ENCODE measurements at regions not wholly inside any gene's neighbourhood (a gene's known extent, or its start where the extent isn't known, plus 50 kb on each side); places are given as distances from the start of the nearest gene placed in this dataset.

- in situ Hi-C loops (cut with HindIII; ENCODE audit: low pct_unique_long_range_greater_than_20kb, low sequenced_read_pairs), result no loop called here
- no peaks in the 10 kb centered on the region for H3K4me1 ChIP-seq (ENCODE audit: control insufficient read depth, insufficient read depth, low read length)
Measured at GRCh38 chr1:43108080-43108479, 64.0 kb downstream of the EBNA1BP2 start.

GRCh38 chr1:43107664-43108063 is 64.4 kb downstream of the EBNA1BP2 start:
- Histone ChIP-seq H3K36me3 (ENCODE audit: control insufficient read depth, insufficient read depth, low read length) (no peaks in the 10 kb centered on the region), H3K9me3 (ENCODE audit: control insufficient read depth, insufficient read depth, low read depth, low read length) (peaks cover 5% of the 10 kb centered on the region; the same call in 1 of the 2 replicates), H3K4me1 (ENCODE audit: control insufficient read depth, insufficient read depth, low read length) (no peaks in the 10 kb centered on the region), H3K4me3 (ENCODE audit: low read depth in 2 of 2, low read length in 2 of 2) (no peak overlapping the region), H3K27ac (ENCODE audit: low read length) (no peak overlapping the region), H3K27me3 (ENCODE audit: control insufficient read depth, insufficient read depth, low read length) (no peaks in the 10 kb centered on the region)
- ATAC-seq (no peak), DNase-seq (ENCODE audit: low read depth, low spot score) (no peak)
- no peak for TF ChIP-seq TCF7L2 (IDR thresholded peaks at IDR 0.05; ENCODE audit: low read depth, low read length)
- TF ChIP-seq REST (IDR thresholded peaks at IDR 0.05; ENCODE audit: insufficient read depth in 1 of 2, low read depth in 2 of 2, low read length in 1 of 2), result no peak
- TF ChIP-seq, protein P1, sequence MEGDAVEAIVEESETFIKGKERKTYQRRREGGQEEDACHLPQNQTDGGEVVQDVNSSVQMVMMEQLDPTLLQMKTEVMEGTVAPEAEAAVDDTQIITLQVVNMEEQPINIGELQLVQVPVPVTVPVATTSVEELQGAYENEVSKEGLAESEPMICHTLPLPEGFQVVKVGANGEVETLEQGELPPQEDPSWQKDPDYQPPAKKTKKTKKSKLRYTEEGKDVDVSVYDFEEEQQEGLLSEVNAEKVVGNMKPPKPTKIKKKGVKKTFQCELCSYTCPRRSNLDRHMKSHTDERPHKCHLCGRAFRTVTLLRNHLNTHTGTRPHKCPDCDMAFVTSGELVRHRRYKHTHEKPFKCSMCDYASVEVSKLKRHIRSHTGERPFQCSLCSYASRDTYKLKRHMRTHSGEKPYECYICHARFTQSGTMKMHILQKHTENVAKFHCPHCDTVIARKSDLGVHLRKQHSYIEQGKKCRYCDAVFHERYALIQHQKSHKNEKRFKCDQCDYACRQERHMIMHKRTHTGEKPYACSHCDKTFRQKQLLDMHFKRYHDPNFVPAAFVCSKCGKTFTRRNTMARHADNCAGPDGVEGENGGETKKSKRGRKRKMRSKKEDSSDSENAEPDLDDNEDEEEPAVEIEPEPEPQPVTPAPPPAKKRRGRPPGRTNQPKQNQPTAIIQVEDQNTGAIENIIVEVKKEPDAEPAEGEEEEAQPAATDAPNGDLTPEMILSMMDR (IDR thresholded peaks at IDR 0.05), result no peak
- no peak for TF ChIP-seq SIN3A (IDR thresholded peaks at IDR 0.05; ENCODE audit: borderline replicate concordance, insufficient read depth, low read depth, low read length)
- TF ChIP-seq POLR2AphosphoS5 (IDR thresholded peaks at IDR 0.05; ENCODE audit: low read depth, low read length), result no peak
- ChIA-PET CTCF (no interaction called here), POLR2A (no interaction called here)
- intact Hi-C loops (cut with micrococcal nuclease; ENCODE audit: unreplicated experiment), result no loop called here
- in situ Hi-C loops (cut with HindIII; ENCODE audit: low pct_unique_long_range_greater_than_20kb, low sequenced_read_pairs), result no loop called here
- BruUV-seq (replicated peaks), result no TSS peak

More at GRCh38 chr1:43108080-43108479, 64.0 kb downstream of the EBNA1BP2 start:
- POLR2A ChIA-PET, result no interaction called here
- DNase-seq (ENCODE audit: low read depth, low spot score), result no peak
- CTCF ChIA-PET, result no interaction called here
- Histone ChIP-seq H3K27ac (ENCODE audit: low read length) (no peak overlapping the region), H3K36me3 (ENCODE audit: control insufficient read depth, insufficient read depth, low read length) (no peaks in the 10 kb centered on the region), H3K4me3 (ENCODE audit: low read depth in 2 of 2, low read length in 2 of 2) (no peak overlapping the region), H3K27me3 (ENCODE audit: control insufficient read depth, insufficient read depth, low read length) (no peaks in the 10 kb centered on the region), H3K9me3 (ENCODE audit: control insufficient read depth, insufficient read depth, low read depth, low read length) (peaks cover 5% of the 10 kb centered on the region; the same call in 1 of the 2 replicates)
- no peak for ATAC-seq
- TF ChIP-seq SIN3A (IDR thresholded peaks at IDR 0.05; ENCODE audit: borderline replicate concordance, insufficient read depth, low read depth, low read length) (no peak), POLR2AphosphoS5 (IDR thresholded peaks at IDR 0.05; ENCODE audit: low read depth, low read length) (no peak), TCF7L2 (IDR thresholded peaks at IDR 0.05; ENCODE audit: low read depth, low read length) (no peak), REST (IDR thresholded peaks at IDR 0.05; ENCODE audit: insufficient read depth in 1 of 2, low read depth in 2 of 2, low read length in 1 of 2) (no peak)
- TF ChIP-seq, protein P1 (IDR thresholded peaks at IDR 0.05), result no peak
- intact Hi-C loops (cut with micrococcal nuclease; ENCODE audit: unreplicated experiment), result no loop called here
- no TSS peak for BruUV-seq (replicated peaks)

Measured in Panc1 (cell line).